ENCODE measurements at regions not wholly inside any gene's neighbourhood (a gene's known extent, or its start where the extent isn't known, plus 50 kb on each side); places are given as distances from the start of the nearest gene placed in this dataset.

DNA sequence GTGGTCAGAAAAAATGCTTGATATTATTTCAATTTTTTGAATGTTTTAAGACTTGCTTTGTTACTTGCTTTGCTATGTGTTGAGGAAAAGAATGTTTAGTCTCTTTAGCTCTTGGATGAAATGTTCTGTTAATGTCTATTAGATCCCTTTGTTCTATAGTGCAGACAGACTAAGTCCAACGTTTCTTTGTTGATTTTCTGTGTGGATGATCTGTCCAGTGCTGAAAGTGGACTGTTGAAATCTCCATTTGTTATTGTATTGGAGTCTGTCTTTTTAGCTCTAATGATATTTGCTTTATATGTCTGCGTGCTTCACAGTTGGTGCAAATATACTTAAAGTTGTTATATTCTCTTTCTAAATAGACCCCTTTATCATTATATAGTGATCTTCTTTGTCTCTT lies 220.6 kb downstream of the GUCY2F start:
- Mint-ChIP-seq H3K27me3 (ENCODE audit: unreplicated experiment) (peaks cover 13% of the 10 kb centered on the region), H3K36me3 (ENCODE audit: insufficient read depth, unreplicated experiment) (no peaks in the 10 kb centered on the region), H3K4me1 (ENCODE audit: low read depth, unreplicated experiment) (no peaks in the 10 kb centered on the region), H3K27ac (ENCODE audit: unreplicated experiment) (no peak overlapping the region), H3K9me3 (ENCODE audit: low read depth, unreplicated experiment) (no peaks in the 10 kb centered on the region), H3K4me3 (ENCODE audit: low read depth, unreplicated experiment) (no peak overlapping the region)
- DNase-seq = no peak
- TF ChIP-seq, protein P1, sequence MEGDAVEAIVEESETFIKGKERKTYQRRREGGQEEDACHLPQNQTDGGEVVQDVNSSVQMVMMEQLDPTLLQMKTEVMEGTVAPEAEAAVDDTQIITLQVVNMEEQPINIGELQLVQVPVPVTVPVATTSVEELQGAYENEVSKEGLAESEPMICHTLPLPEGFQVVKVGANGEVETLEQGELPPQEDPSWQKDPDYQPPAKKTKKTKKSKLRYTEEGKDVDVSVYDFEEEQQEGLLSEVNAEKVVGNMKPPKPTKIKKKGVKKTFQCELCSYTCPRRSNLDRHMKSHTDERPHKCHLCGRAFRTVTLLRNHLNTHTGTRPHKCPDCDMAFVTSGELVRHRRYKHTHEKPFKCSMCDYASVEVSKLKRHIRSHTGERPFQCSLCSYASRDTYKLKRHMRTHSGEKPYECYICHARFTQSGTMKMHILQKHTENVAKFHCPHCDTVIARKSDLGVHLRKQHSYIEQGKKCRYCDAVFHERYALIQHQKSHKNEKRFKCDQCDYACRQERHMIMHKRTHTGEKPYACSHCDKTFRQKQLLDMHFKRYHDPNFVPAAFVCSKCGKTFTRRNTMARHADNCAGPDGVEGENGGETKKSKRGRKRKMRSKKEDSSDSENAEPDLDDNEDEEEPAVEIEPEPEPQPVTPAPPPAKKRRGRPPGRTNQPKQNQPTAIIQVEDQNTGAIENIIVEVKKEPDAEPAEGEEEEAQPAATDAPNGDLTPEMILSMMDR (IDR thresholded peaks at IDR 0.05; ENCODE audit: unreplicated experiment) = no peak
- BruUV-seq (replicated peaks) = no TSS peak
- intact Hi-C loops (cut with micrococcal nuclease; ENCODE audit: unreplicated experiment) = no loop called here
- CTCF ChIA-PET = no interaction called here

DNA sequence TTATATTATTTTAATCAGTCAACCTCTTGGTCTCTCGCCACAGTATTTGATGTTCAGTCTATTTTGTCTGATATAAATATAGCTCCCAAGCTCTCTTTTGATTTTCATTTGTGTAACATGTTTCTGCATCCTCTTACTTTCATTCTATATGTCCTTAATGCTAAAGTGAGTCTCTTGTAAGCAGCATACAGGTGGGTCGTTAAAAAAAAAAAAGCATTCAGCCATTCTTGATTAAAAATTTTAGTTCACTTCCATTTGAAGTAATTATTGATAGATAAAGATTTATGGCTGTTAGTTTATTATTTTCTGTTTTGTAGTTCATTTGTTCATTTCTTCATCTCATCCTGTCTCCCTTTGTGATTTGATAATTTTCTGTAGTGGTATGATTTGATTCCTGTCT lies 229.1 kb downstream of the GUCY2F start:
- no peak for DNase-seq
- no TSS peak for BruUV-seq (replicated peaks)
- Mint-ChIP-seq H3K36me3 (ENCODE audit: insufficient read depth, unreplicated experiment) (no peaks in the 10 kb centered on the region), H3K27me3 (ENCODE audit: unreplicated experiment) (peaks cover 4% of the 10 kb centered on the region), H3K4me3 (ENCODE audit: low read depth, unreplicated experiment) (no peak overlapping the region), H3K27ac (ENCODE audit: unreplicated experiment) (no peak overlapping the region), H3K4me1 (ENCODE audit: low read depth, unreplicated experiment) (no peaks in the 10 kb centered on the region), H3K9me3 (ENCODE audit: low read depth, unreplicated experiment) (peaks cover 12% of the 10 kb centered on the region)
- CTCF ChIA-PET = no interaction called here
- TF ChIP-seq, protein P1 (IDR thresholded peaks at IDR 0.05; ENCODE audit: unreplicated experiment) = no peak
- intact Hi-C loops (cut with micrococcal nuclease; ENCODE audit: unreplicated experiment) = no loop called here

DNA sequence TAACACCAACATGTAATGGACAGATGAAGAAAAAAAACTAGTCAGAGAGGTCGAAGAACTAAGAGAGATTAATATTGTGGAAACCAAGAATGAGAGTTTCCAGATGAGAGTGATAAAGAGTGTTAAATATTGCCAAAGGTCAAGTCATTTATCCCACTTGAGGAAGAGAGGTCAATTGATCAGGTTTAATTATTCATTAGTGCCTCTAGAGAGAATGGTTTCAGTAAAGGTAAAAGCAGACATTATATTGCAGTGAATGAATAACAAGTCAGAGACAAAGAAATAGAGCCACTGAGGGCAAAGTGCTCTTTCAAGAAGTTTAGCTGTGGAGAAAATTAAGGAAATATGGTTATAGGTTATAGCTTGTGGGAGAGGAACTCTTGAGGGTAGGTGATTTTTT lies 263.1 kb downstream of the GUCY2F start:
- Mint-ChIP-seq H3K9me3 (ENCODE audit: low read depth, unreplicated experiment) (peaks cover 1% of the 10 kb centered on the region), H3K4me3 (ENCODE audit: low read depth, unreplicated experiment) (no peak overlapping the region), H3K4me1 (ENCODE audit: low read depth, unreplicated experiment) (no peaks in the 10 kb centered on the region), H3K36me3 (ENCODE audit: insufficient read depth, unreplicated experiment) (no peaks in the 10 kb centered on the region), H3K27me3 (ENCODE audit: unreplicated experiment) (no peaks in the 10 kb centered on the region), H3K27ac (ENCODE audit: unreplicated experiment) (no peak overlapping the region)
- TF ChIP-seq, protein P1 (IDR thresholded peaks at IDR 0.05; ENCODE audit: unreplicated experiment) = no peak
- CTCF ChIA-PET = no interaction called here
- no peak for DNase-seq
- intact Hi-C loops (cut with micrococcal nuclease; ENCODE audit: unreplicated experiment) = no loop called here
- no TSS peak for BruUV-seq (replicated peaks)

DNA sequence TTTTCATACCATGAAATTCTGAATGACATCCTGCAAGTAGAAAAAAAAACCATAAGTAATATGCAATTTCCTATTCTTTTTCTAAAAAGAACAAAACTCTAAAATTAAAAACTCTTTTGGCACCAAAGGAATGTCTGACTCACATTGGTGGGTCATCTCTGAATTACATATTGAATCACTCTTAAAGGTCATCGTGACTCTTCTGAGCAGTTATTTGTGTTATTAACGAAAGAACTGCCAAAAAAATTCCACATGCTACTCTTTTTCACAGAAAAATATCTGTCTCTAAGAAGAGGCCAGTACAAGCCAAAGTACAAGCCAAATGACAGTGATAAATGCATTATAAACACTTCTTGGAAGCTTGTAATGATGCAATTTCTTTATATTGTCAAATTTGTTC lies 282.2 kb downstream of the GUCY2F start:
- Mint-ChIP-seq H3K4me1 (ENCODE audit: low read depth, unreplicated experiment) (no peaks in the 10 kb centered on the region), H3K4me3 (ENCODE audit: low read depth, unreplicated experiment) (no peak overlapping the region)
- CTCF ChIA-PET = no interaction called here

More for the DNA sequence above, 282.2 kb downstream of the GUCY2F start:
- no TSS peak for BruUV-seq (replicated peaks)
- Mint-ChIP-seq H3K36me3 (ENCODE audit: insufficient read depth, unreplicated experiment) (no peaks in the 10 kb centered on the region), H3K27ac (ENCODE audit: unreplicated experiment) (no peak overlapping the region), H3K9me3 (ENCODE audit: low read depth, unreplicated experiment) (no peaks in the 10 kb centered on the region), H3K27me3 (ENCODE audit: unreplicated experiment) (no peaks in the 10 kb centered on the region)
- TF ChIP-seq, protein P1 (IDR thresholded peaks at IDR 0.05; ENCODE audit: unreplicated experiment) = no peak
- intact Hi-C loops (cut with micrococcal nuclease; ENCODE audit: unreplicated experiment) = no loop called here
- DNase-seq = no peak
